Trophoblast cell (in vitro differentiated cells and primary cell): ENCODE measurements at regions not wholly inside any gene's neighbourhood (a gene's known extent, or its start where the extent isn't known, plus 50 kb on each side); places are given as distances from the start of the nearest gene placed in this dataset.

Experiments used
- DNase-seq, 2 donors: peaks; one replicate each; pipeline ENCODE4 v3.0.0-alpha.2; 2016
- H2AFZ ChIP-seq: 2 replicates; pipeline ENCODE4 v1.6.1; 2013; ENCODE audit warnings: low read length, moderate library complexity, mild to moderate bottlenecking; ENCODE audit not compliant: insufficient read depth, poor library complexity
- H2AK5ac ChIP-seq: 2 replicates; pipeline ENCODE4 v1.6.1; 2013; ENCODE audit warnings: mild to moderate bottlenecking, low read length
- H2BK120ac ChIP-seq: 2 replicates; pipeline ENCODE4 v1.6.1; 2013; ENCODE audit warnings: low read length, mild to moderate bottlenecking, moderate library complexity; ENCODE audit not compliant: insufficient read depth, poor library complexity
- H2BK12ac ChIP-seq: 2 replicates; pipeline ENCODE4 v1.6.1; 2013; ENCODE audit warnings: mild to moderate bottlenecking, low read length, moderate library complexity
- H2BK5ac ChIP-seq: 2 replicates; pipeline ENCODE4 v1.6.1; 2013; ENCODE audit warnings: low read length, low read depth, moderate library complexity, mild to moderate bottlenecking; ENCODE audit not compliant: poor library complexity
- H3K14ac ChIP-seq: 2 replicates; pipeline ENCODE4 v1.6.1; 2013; ENCODE audit warnings: mild to moderate bottlenecking, low read length
- H3K18ac ChIP-seq: 2 replicates; pipeline ENCODE4 v1.6.1; 2013; ENCODE audit warnings: mild to moderate bottlenecking, low read length
- H3K23ac ChIP-seq: 2 replicates; pipeline ENCODE4 v1.6.1; 2013; ENCODE audit warnings: low read length
- H3K27ac ChIP-seq: 2 replicates; pipeline ENCODE4 v1.5.1; 2013; ENCODE audit warnings: low read depth, mild to moderate bottlenecking, inconsistent platforms, low read length, moderate library complexity
- H3K27me3 ChIP-seq: 2 replicates; pipeline ENCODE4 v1.6.1; 2013; ENCODE audit warnings: inconsistent platforms, mild to moderate bottlenecking, low read length, moderate library complexity; ENCODE audit not compliant: insufficient read depth
- H3K36me3 ChIP-seq, 2 experiments: 1 replicate in 1 of 2; 2 replicates in 1 of 2; pipeline ENCODE4 v1.6.1; 2013; ENCODE audit warnings: low read length in 2 of 2, mild to moderate bottlenecking in 2 of 2, moderate library complexity in 1 of 2; ENCODE audit not compliant: insufficient read depth in 2 of 2, control insufficient read depth in 1 of 2
- H3K4ac ChIP-seq: 2 replicates; pipeline ENCODE4 v1.6.1; 2013; ENCODE audit warnings: low read depth, mild to moderate bottlenecking, low read length, moderate library complexity
- H3K4me1 ChIP-seq, 2 experiments: 1 replicate in 1 of 2; 2 replicates in 1 of 2; pipeline ENCODE4 v1.6.1; 2013; ENCODE audit warnings: low read length in 2 of 2, mild to moderate bottlenecking in 2 of 2, moderate library complexity in 1 of 2; ENCODE audit not compliant: insufficient read depth in 2 of 2, control insufficient read depth in 1 of 2
- H3K4me2 ChIP-seq: 2 replicates; pipeline ENCODE4 v1.6.1; 2013; ENCODE audit warnings: inconsistent platforms, mild to moderate bottlenecking, low read length, moderate library complexity
- H3K4me3 ChIP-seq: 2 replicates; pipeline ENCODE4 v1.5.1; 2013; ENCODE audit warnings: mild to moderate bottlenecking, low read depth, low read length, inconsistent platforms
- H3K79me1 ChIP-seq: one replicate; pipeline ENCODE4 v1.6.1; 2013; ENCODE audit warnings: low read length
- H3K79me2 ChIP-seq: 2 replicates; pipeline ENCODE4 v1.6.1; 2013; ENCODE audit warnings: low read length, mild to moderate bottlenecking; ENCODE audit not compliant: control insufficient read depth, insufficient read depth, poor library complexity
- H3K9ac ChIP-seq: 2 replicates; pipeline ENCODE4 v1.6.1; 2013; ENCODE audit warnings: mild to moderate bottlenecking, low read length
- H3K9me3 ChIP-seq: 2 replicates; pipeline ENCODE4 v1.6.1; 2013; ENCODE audit warnings: low read depth, mild to moderate bottlenecking, control low read depth, inconsistent platforms, low read length; ENCODE audit not compliant: insufficient read depth
- H4K12ac ChIP-seq: 2 replicates; pipeline ENCODE4 v1.6.1; 2013; ENCODE audit warnings: low read depth, mild to moderate bottlenecking, low read length, moderate library complexity
- H4K8ac ChIP-seq: 2 replicates; pipeline ENCODE4 v1.6.1; 2013; ENCODE audit warnings: low read depth, mild to moderate bottlenecking, low read length, moderate library complexity
- H4K91ac ChIP-seq: one replicate; pipeline ENCODE4 v1.6.1; 2013; ENCODE audit warnings: low read depth, mild to moderate bottlenecking, low read length, moderate library complexity
- WGBS: extraction: QIAGEN DNeasy Blood & Tissue Kit; methylation state at CpG from one replicate; pipeline ENCODE4 v1.1.7; 2013; ENCODE audit warnings: missing lambda C conversion rate; ENCODE audit not compliant: insufficient read length, insufficient coverage; ENCODE audit errors: extremely low coverage; 5-methylcytosine and 5-hydroxymethylcytosine counted together

GRCh38 chr6:85126485-85127167 is 323.3 kb upstream of the NT5E start:
- no peak overlapping the region for H3K4me3 ChIP-seq
- H2BK120ac ChIP-seq = no peak overlapping the region
- H4K8ac ChIP-seq = no peak overlapping the region
- no peaks in the 10 kb centered on the region for H3K79me1 ChIP-seq
- no peak overlapping the region for H3K18ac ChIP-seq
- H3K4ac ChIP-seq = no peak overlapping the region
- no peak overlapping the region for H2BK5ac ChIP-seq
- no peaks in the 10 kb centered on the region for H3K4me1 ChIP-seq
- H3K36me3 ChIP-seq = no peaks in the 10 kb centered on the region
- H3K27ac ChIP-seq = no peak overlapping the region
- H3K9ac ChIP-seq = no peak overlapping the region
- H3K9me3 ChIP-seq = no peaks in the 10 kb centered on the region
- peak; percentile 2 to 27 for DNase-seq
- no peak overlapping the region for H4K12ac ChIP-seq
- H3K27me3 ChIP-seq = no peaks in the 10 kb centered on the region
- H2AK5ac ChIP-seq = no peak overlapping the region
- no peak overlapping the region for H3K14ac ChIP-seq
- H3K4me2 ChIP-seq = no peak overlapping the region
- WGBS = no CpG with 5 or more reads among the region's 11 CpGs
- H2AFZ ChIP-seq = no peak overlapping the region
- H3K79me2 ChIP-seq = no peaks in the 10 kb centered on the region
- no peak overlapping the region for H2BK12ac ChIP-seq
- H4K91ac ChIP-seq = no peak overlapping the region
- no peak overlapping the region for H3K23ac ChIP-seq

GRCh38 chr6:85125526-85125925 is 324.4 kb upstream of the NT5E start:
- Histone ChIP-seq H3K4ac (no peak overlapping the region), H2AFZ (no peak overlapping the region), H3K23ac (no peak overlapping the region), H3K18ac (no peak overlapping the region), H3K4me2 (no peak overlapping the region), H3K27ac (no peak overlapping the region), H3K14ac (no peak overlapping the region), H3K4me3 (no peak overlapping the region), H4K8ac (no peak overlapping the region), H3K4me1 (no peaks in the 10 kb centered on the region), H4K91ac (no peak overlapping the region), H2AK5ac (no peak overlapping the region), H2BK120ac (no peak overlapping the region), H3K27me3 (no peaks in the 10 kb centered on the region), H4K12ac (no peak overlapping the region), H3K79me1 (no peaks in the 10 kb centered on the region), H3K79me2 (no peaks in the 10 kb centered on the region), H3K36me3 (no peaks in the 10 kb centered on the region), H2BK5ac (no peak overlapping the region), H2BK12ac (no peak overlapping the region), H3K9ac (no peak overlapping the region), H3K9me3 (no peaks in the 10 kb centered on the region)
- no peak for DNase-seq
- WGBS = no CpG with 5 or more reads among the region's 3 CpGs

GRCh38 chr6:85124472-85125354 is 325.2 kb upstream of the NT5E start:
- H3K4me3 ChIP-seq = no peak overlapping the region
- no peak overlapping the region for H3K27ac ChIP-seq
- H3K23ac ChIP-seq = no peak overlapping the region
- H3K36me3 ChIP-seq = no peaks in the 10 kb centered on the region
- no peak overlapping the region for H3K14ac ChIP-seq
- no peaks in the 10 kb centered on the region for H3K27me3 ChIP-seq
- peak in 1 of 2 donors; percentile 14 for DNase-seq
- H4K12ac ChIP-seq = no peak overlapping the region
- no peak overlapping the region for H4K8ac ChIP-seq
- H3K4me1 ChIP-seq = no peaks in the 10 kb centered on the region
- no peak overlapping the region for H2BK120ac ChIP-seq
- H4K91ac ChIP-seq = no peak overlapping the region
- no peak overlapping the region for H3K4me2 ChIP-seq
- no CpG with 5 or more reads among the region's 1 CpG for WGBS
- H3K9me3 ChIP-seq = no peaks in the 10 kb centered on the region
- H2AFZ ChIP-seq = no peak overlapping the region
- H3K9ac ChIP-seq = no peak overlapping the region
- no peak overlapping the region for H3K18ac ChIP-seq
- H2BK5ac ChIP-seq = no peak overlapping the region
- H3K79me1 ChIP-seq = no peaks in the 10 kb centered on the region
- no peak overlapping the region for H2BK12ac ChIP-seq
- no peak overlapping the region for H3K4ac ChIP-seq
- H2AK5ac ChIP-seq = no peak overlapping the region
- H3K79me2 ChIP-seq = no peaks in the 10 kb centered on the region

GRCh38 chr6:85121158-85121557 is 328.7 kb upstream of the NT5E start:
- H3K27ac ChIP-seq = no peak overlapping the region
- H3K79me1 ChIP-seq = no peaks in the 10 kb centered on the region
- H3K4me1 ChIP-seq = no peaks in the 10 kb centered on the region
- no peak overlapping the region for H3K4me3 ChIP-seq
- H4K91ac ChIP-seq = no peak overlapping the region
- DNase-seq = no peak
- H3K9me3 ChIP-seq = no peaks in the 10 kb centered on the region
- no peak overlapping the region for H3K14ac ChIP-seq
- no peak overlapping the region for H3K4ac ChIP-seq
- no peak overlapping the region for H2AFZ ChIP-seq
- no CpG with 5 or more reads among the region's 1 CpG for WGBS
- no peak overlapping the region for H2BK12ac ChIP-seq
- no peaks in the 10 kb centered on the region for H3K79me2 ChIP-seq
- no peaks in the 10 kb centered on the region for H3K27me3 ChIP-seq
- no peak overlapping the region for H3K4me2 ChIP-seq
- no peaks in the 10 kb centered on the region for H3K36me3 ChIP-seq
- no peak overlapping the region for H2AK5ac ChIP-seq
- H4K8ac ChIP-seq = no peak overlapping the region
- no peak overlapping the region for H4K12ac ChIP-seq
- no peak overlapping the region for H3K18ac ChIP-seq
- no peak overlapping the region for H2BK120ac ChIP-seq
- H3K23ac ChIP-seq = no peak overlapping the region
- no peak overlapping the region for H3K9ac ChIP-seq
- no peak overlapping the region for H2BK5ac ChIP-seq
